ENCODE measurements at regions not wholly inside any gene's neighbourhood (a gene's known extent, or its start where the extent isn't known, plus 50 kb on each side); places are given as distances from the start of the nearest gene placed in this dataset.

DNA sequence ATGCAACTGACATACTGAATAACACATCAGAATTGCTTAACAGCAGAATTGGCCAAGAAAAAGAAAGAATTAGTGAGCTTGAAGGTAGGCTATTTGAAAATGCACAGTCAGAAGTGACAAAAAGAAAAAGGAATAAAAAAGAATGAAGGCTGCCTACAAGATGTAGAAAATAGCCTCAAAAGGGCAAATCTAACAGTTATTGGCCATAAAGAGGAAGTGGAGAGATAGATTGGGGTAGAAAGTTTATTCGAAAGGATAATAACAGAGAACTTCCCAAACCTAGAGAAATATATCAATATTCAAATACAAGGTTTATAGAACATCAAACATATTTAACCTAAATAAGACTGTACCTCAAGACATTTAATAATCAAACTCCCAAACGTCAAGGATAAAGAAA, 67.5 kb downstream of the ATP6V1G3 start:
- DNase-seq (ENCODE audit: low spot score): no peak
- H3K27ac ChIP-seq: no peak overlapping the region
- ChIA-PET POLR2A (ENCODE audit: low non-redundant PET) (no interaction called here), CTCF (interaction anchor here (0.7 kb wide), 1 partner anchor 833 kb away, joined by 9 read pairs; no protein-coding TSS in a partner anchor)
- TF ChIP-seq, protein P1, sequence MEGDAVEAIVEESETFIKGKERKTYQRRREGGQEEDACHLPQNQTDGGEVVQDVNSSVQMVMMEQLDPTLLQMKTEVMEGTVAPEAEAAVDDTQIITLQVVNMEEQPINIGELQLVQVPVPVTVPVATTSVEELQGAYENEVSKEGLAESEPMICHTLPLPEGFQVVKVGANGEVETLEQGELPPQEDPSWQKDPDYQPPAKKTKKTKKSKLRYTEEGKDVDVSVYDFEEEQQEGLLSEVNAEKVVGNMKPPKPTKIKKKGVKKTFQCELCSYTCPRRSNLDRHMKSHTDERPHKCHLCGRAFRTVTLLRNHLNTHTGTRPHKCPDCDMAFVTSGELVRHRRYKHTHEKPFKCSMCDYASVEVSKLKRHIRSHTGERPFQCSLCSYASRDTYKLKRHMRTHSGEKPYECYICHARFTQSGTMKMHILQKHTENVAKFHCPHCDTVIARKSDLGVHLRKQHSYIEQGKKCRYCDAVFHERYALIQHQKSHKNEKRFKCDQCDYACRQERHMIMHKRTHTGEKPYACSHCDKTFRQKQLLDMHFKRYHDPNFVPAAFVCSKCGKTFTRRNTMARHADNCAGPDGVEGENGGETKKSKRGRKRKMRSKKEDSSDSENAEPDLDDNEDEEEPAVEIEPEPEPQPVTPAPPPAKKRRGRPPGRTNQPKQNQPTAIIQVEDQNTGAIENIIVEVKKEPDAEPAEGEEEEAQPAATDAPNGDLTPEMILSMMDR (conservative IDR thresholded peaks at IDR 0.05; ENCODE audit: low read depth): no peak

DNA sequence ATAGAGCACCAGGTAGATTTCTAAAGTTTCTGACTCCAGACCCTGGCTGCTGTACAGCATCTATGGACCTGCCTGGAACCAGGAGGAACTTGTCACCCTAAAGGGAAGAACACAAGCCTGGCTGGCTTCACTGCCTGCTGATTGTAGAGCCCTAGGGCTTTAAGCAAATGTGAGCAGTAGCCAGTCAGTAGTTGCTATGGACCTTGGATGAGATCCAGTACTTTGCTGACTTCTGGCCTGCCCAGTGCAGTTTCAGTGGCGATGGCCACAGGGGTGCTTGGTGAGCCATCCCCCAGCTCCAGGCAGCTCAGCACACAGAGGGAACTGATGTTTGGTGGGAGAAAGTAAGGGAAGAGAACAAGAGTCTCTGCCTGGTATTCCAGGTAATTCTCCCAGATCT, 68.4 kb downstream of the ATP6V1G3 start:
- TF ChIP-seq, protein P1 (conservative IDR thresholded peaks at IDR 0.05; ENCODE audit: low read depth): no peak
- no peak for DNase-seq (ENCODE audit: low spot score)
- ChIA-PET CTCF (interaction anchor here (0.8 kb wide), 1 partner anchor 292 kb away, joined by 4 read pairs; no protein-coding TSS in a partner anchor), POLR2A (ENCODE audit: low non-redundant PET) (no interaction called here)
- no peak overlapping the region for H3K27ac ChIP-seq

DNA sequence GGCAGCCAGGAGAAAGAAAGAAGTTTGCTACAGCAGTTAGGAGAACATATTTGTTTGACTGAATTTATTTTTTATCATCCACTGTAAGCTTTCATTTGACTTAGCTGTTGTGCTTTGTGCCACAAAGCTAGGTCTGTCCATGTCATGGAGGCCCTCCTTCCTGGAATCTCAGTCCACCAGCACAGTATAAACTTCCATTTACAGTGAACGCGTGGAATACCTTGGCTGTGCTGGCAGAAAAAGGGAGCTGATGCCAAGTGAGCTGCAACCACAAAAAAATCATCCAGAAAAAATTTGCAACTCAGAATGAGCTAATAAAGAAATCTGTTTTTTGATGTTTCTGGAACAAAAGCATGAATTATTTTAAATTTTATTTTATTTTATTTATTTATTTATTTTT, 72.6 kb downstream of the ATP6V1G3 start:
- TF ChIP-seq, protein P1 (conservative IDR thresholded peaks at IDR 0.05; ENCODE audit: low read depth): no peak
- no peak for DNase-seq (ENCODE audit: low spot score)
- no peak overlapping the region for H3K27ac ChIP-seq
- POLR2A ChIA-PET (ENCODE audit: low non-redundant PET): interaction anchor here (0.7 kb wide), 1 partner anchor 246 kb away, joined by 3 read pairs; no protein-coding TSS in a partner anchor
- CTCF ChIA-PET: interaction anchor here (0.6 to 1.2 kb wide), 6 partner anchors 13 to 948 kb away, joined by 3 to 5 read pairs (median 3); no protein-coding TSS in a partner anchor

DNA sequence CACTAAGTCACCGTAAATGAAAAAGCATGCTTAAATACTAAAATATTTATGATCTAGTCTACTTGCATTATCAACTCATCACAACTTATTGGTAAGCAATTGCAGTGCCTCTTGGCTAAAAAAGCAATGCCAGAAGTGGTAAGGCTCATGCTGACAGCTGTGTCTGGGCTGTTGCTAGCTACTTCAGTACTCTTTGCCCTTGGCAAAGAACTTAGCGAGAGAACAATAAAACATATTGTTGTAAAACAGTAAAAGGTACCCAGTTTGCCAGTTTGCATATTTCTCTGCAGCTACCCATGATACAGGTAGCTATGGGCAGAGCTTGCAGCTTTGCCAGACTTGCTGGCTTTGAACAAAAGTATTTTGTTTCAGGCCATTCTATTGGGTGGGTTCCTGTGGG, 73.1 kb downstream of the ATP6V1G3 start:
- CTCF ChIA-PET: interaction anchor here (0.6 to 1.2 kb wide), 8 partner anchors 14 to 947 kb away, joined by 3 to 5 read pairs (median 3); no protein-coding TSS in a partner anchor
- POLR2A ChIA-PET (ENCODE audit: low non-redundant PET): no interaction called here
- H3K27ac ChIP-seq: no peak overlapping the region
- TF ChIP-seq, protein P1 (conservative IDR thresholded peaks at IDR 0.05; ENCODE audit: low read depth): no peak
- no peak for DNase-seq (ENCODE audit: low spot score)

DNA sequence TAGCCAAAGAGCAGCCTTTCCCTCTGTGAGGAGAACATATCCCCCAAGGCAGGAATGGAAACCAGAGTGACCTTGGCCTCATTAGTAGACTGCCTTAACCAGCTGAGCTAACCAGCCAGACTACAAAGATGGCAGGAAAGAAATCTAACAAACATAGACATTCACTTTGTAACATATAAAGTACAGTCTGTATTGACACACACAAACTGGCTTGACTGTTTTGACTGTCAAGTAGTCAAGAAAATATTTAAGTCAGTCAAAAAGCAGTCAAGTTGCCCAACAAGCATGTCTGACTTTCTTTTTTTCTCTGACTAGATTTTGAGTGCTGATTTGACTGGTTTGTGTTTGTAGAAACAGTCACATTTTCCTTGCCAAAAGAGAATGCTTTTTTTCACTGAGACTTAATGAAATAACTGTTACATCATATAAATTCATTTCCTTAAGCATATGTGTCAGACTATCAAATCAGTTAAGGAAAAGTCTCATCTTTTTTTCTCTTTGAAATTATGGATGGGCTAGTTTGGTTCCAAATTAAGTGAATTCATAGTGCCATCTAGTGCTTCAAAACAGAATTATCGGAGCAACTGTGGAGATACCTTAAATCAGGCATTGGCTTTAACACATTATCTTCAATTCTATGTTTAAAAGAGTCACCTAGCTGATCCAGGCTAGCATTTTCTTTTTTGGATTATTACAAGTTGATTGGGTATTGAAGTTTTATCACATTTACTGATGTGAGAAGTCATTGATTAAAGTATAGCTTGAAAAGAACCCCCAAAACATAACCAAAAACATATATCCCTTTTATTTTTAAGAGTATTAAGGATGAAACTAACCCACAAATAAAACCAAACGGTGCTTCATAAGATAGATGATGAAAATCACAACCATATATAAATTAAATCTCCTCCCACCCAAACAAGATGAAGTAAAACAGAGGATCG, 75.0 kb downstream of the ATP6V1G3 start:
- ChIA-PET POLR2A (ENCODE audit: low non-redundant PET) (no interaction called here), CTCF (interaction anchor here (0.5 to 1.9 kb wide), 10 partner anchors 17 to 946 kb away, joined by 3 to 6 read pairs (median 3); no protein-coding TSS in a partner anchor)
- peak; percentile 66 for DNase-seq (ENCODE audit: low spot score)
- H3K27ac ChIP-seq: no peak overlapping the region
- TF ChIP-seq, protein P1 (conservative IDR thresholded peaks at IDR 0.05; ENCODE audit: low read depth): peak; percentile 70

DNA sequence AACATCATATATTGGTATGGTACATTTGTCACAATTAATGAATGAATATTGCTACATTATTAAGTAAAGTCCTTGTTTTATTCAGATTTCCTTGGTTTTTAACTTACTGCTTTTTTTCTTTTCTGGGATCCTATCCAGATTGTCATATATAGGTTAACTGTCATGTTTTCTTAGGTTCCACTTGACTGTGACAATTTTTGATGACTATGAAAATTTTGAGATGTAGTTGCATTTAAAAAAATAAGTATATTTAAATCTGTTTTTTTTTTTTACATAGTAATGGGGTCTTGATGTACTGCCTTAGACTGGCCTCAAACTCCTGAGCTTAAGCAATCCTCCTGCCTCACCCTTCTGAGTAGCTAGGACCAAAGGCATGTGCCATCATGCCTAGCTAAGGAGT, 76.8 kb downstream of the ATP6V1G3 start:
- ChIA-PET CTCF (interaction anchor here (0.6 kb wide), 1 partner anchor 49 kb away, joined by 6 read pairs; no protein-coding TSS in a partner anchor), POLR2A (ENCODE audit: low non-redundant PET) (no interaction called here)
- H3K27ac ChIP-seq: no peak overlapping the region
- TF ChIP-seq, protein P1 (conservative IDR thresholded peaks at IDR 0.05; ENCODE audit: low read depth): no peak
- DNase-seq (ENCODE audit: low spot score): no peak
